HG02981 (cell line): ENCODE measurements at regions not wholly inside any gene's neighbourhood (a gene's known extent, or its start where the extent isn't known, plus 50 kb on each side); places are given as distances from the start of the nearest gene placed in this dataset.

Experiments used
- ATAC-seq: cut with Tn5 transposase; IDR thresholded peaks from one replicate; pipeline ENCODE4 v1.9.1; 2021; ENCODE audit warnings: mild to moderate bottlenecking, moderate library complexity; ENCODE audit not compliant: unreplicated experiment

GRCh38 chrX:16440446-16440845, 209.5 kb upstream of the S100G start:
- ATAC-seq: no peak

GRCh38 chrX:16444353-16444752, 205.6 kb upstream of the S100G start:
- no peak for ATAC-seq

- no peak for ATAC-seq
Measured at GRCh38 chrX:16445166-16445752, 204.7 kb upstream of the S100G start.

GRCh38 chrX:16451334-16451733, 198.6 kb upstream of the S100G start:
- no peak for ATAC-seq

GRCh38 chrX:16454926-16455325, 195.0 kb upstream of the S100G start:
- no peak for ATAC-seq

GRCh38 chrX:16457239-16457638, 192.7 kb upstream of the S100G start:
- no peak for ATAC-seq

- no peak for ATAC-seq
Measured at GRCh38 chrX:16458208-16458607, 191.8 kb upstream of the S100G start.

GRCh38 chrX:16459008-16459407, 190.9 kb upstream of the S100G start:
- ATAC-seq: no peak

GRCh38 chrX:16461968-16462367, 188.0 kb upstream of the S100G start:
- ATAC-seq: no peak

- no peak for ATAC-seq
Measured at GRCh38 chrX:16462912-16463311, 187.0 kb upstream of the S100G start.

- ATAC-seq: no peak
Measured at GRCh38 chrX:16464369-16464768, 185.6 kb upstream of the S100G start.

- no peak for ATAC-seq
Measured at GRCh38 chrX:16465081-16465876, 184.7 kb upstream of the S100G start.

- ATAC-seq: no peak
Measured at GRCh38 chrX:16466640-16467432, 183.1 kb upstream of the S100G start.

- no peak for ATAC-seq
Measured at GRCh38 chrX:16469870-16470269, 180.1 kb upstream of the S100G start.

- no peak for ATAC-seq
Measured at GRCh38 chrX:16472345-16472744, 177.6 kb upstream of the S100G start.

GRCh38 chrX:16474511-16474910, 175.4 kb upstream of the S100G start:
- ATAC-seq: no peak

- ATAC-seq: no peak
Measured at GRCh38 chrX:16476009-16476408, 173.9 kb upstream of the S100G start.

- ATAC-seq: no peak
Measured at GRCh38 chrX:16476692-16477091, 173.3 kb upstream of the S100G start.

GRCh38 chrX:16479206-16479869, 170.6 kb upstream of the S100G start:
- ATAC-seq: no peak

GRCh38 chrX:16480049-16480448, 169.9 kb upstream of the S100G start:
- no peak for ATAC-seq

- no peak for ATAC-seq
Measured at GRCh38 chrX:16484338-16484737, 165.6 kb upstream of the S100G start.
